ENCODE measurements at regions not wholly inside any gene's neighbourhood (a gene's known extent, or its start where the extent isn't known, plus 50 kb on each side); places are given as distances from the start of the nearest gene placed in this dataset.

DNA sequence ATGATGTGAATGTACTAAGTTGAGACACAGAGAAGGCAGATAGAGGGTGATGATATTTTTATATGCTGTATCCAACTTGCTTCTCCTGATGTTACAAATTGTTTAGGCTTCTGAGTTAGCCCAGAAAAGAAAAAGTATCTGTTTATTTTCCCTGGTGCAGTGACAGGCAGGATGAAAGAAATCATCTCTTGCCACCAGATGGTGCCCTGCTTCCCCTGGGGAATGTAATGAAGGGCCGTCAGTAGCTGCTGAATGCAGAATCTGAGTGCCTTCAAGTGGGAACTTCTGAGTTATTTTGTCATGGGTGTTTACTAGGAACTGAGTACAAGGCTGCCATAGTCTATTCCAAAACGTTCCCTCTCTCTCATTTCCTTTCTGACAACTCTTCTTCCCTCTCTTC lies 525.6 kb downstream of the MBD2 start:
- Mint-ChIP-seq H3K4me3 (no peak overlapping the region), H3K36me3 (no peaks in the 10 kb centered on the region), H3K27me3 (ENCODE audit: low read depth) (peaks cover 2% of the 10 kb centered on the region), H3K4me1 (no peaks in the 10 kb centered on the region), H3K27ac (no peak overlapping the region), H3K9me3 (no peaks in the 10 kb centered on the region)
- DNase-seq (ENCODE audit: low spot score in 2 of 2, unreplicated experiment in 2 of 2) = no peak
- TF ChIP-seq, protein P1, sequence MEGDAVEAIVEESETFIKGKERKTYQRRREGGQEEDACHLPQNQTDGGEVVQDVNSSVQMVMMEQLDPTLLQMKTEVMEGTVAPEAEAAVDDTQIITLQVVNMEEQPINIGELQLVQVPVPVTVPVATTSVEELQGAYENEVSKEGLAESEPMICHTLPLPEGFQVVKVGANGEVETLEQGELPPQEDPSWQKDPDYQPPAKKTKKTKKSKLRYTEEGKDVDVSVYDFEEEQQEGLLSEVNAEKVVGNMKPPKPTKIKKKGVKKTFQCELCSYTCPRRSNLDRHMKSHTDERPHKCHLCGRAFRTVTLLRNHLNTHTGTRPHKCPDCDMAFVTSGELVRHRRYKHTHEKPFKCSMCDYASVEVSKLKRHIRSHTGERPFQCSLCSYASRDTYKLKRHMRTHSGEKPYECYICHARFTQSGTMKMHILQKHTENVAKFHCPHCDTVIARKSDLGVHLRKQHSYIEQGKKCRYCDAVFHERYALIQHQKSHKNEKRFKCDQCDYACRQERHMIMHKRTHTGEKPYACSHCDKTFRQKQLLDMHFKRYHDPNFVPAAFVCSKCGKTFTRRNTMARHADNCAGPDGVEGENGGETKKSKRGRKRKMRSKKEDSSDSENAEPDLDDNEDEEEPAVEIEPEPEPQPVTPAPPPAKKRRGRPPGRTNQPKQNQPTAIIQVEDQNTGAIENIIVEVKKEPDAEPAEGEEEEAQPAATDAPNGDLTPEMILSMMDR (IDR thresholded peaks at IDR 0.05; ENCODE audit: unreplicated experiment) = peak; percentile 19

DNA sequence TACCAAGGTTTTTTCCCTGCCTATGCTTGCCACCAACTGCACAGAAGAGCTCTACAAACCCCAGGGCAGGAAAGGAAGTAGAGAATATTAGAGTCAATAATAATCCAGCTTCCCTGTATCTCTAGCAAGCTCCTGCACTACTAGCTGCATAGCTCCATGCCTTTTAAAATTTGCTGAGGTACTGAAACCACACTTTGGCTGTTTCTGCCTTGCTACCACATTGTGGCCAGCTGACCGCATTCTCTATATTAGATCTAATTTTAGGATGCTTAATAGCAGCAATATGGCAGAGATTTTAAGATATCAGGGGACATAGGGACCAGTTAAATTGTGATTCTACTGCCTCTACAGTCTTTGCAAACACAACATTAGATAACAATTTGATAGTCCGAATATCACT lies 534.6 kb downstream of the MBD2 start:
- Mint-ChIP-seq H3K4me1 (no peaks in the 10 kb centered on the region), H3K27ac (no peak overlapping the region), H3K27me3 (ENCODE audit: low read depth) (no peaks in the 10 kb centered on the region), H3K4me3 (no peak overlapping the region), H3K36me3 (no peaks in the 10 kb centered on the region), H3K9me3 (no peaks in the 10 kb centered on the region)
- TF ChIP-seq, protein P1 (IDR thresholded peaks at IDR 0.05; ENCODE audit: unreplicated experiment) = no peak
- no peak for DNase-seq (ENCODE audit: low spot score in 2 of 2, unreplicated experiment in 2 of 2)

DNA sequence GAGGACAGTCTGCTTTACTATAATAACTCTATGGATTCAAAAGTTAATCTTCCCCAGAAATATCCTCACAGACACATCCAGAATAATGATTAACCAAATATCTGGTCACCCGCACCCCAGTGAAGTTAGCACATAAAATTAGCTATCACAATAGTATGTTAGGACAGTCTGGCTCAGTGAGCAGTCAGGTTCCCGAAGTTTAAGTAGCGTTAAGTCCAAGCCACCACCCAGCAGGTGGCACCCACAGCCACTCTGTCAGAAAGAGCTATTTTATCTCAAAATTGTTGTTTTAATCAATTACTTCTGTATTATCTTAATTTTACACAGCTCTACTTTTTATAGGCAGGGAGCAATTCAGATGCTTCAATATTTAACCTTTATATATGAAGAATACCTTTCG lies 537.5 kb downstream of the MBD2 start:
- no peaks in the 10 kb centered on the region for H3K9me3 Mint-ChIP-seq
- no peaks in the 10 kb centered on the region for H3K4me1 Mint-ChIP-seq
- no peak overlapping the region for H3K4me3 Mint-ChIP-seq
- no peak overlapping the region for H3K27ac Mint-ChIP-seq
- TF ChIP-seq, protein P1 (IDR thresholded peaks at IDR 0.05; ENCODE audit: unreplicated experiment) = no peak
- H3K27me3 Mint-ChIP-seq (ENCODE audit: low read depth) = no peaks in the 10 kb centered on the region
- DNase-seq (ENCODE audit: low spot score in 2 of 2, unreplicated experiment in 2 of 2) = no peak
- no peaks in the 10 kb centered on the region for H3K36me3 Mint-ChIP-seq

DNA sequence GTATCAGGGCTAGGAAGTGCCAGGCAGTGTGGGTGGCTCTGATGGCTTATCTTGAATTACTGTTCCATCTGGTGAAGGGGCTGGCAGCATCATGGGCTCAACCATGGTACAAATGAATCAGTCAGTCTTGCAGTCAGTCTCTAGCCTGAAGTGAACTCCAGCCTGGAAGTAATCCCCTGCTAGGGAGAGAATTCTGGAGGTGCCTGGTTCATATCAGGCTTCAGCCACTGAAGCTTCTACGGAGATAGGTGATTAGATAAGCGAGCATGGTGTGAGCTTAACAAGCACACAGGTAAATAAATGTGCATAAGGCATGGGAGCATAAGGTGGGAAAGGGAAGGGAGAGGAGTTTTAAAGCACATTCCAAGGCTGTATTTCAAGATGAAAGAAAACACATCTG lies 541.7 kb downstream of the MBD2 start:
- Mint-ChIP-seq H3K9me3 (no peaks in the 10 kb centered on the region), H3K4me1 (no peaks in the 10 kb centered on the region), H3K4me3 (no peak overlapping the region), H3K27me3 (ENCODE audit: low read depth) (no peaks in the 10 kb centered on the region), H3K27ac (no peak overlapping the region), H3K36me3 (no peaks in the 10 kb centered on the region)
- DNase-seq (ENCODE audit: low spot score in 2 of 2, unreplicated experiment in 2 of 2) = no peak
- TF ChIP-seq, protein P1 (IDR thresholded peaks at IDR 0.05; ENCODE audit: unreplicated experiment) = no peak

DNA sequence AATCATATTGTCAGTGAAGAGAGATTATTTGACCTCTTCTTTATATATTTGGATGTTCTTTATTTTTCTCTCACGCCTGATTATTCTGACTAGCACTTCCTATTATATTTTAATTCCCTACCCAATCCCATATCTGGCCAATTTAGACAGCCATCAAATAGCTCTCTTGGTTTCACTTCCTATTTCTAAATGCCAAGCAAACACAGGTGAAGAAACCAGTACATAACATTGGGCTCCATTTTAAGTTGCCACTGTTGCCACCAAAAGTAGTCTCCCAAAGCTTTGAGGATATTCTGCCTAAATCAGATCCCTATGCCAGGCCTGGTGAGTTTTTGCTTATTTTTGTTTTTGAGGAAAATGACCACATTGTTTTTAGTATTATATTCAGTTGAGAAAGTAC lies 547.0 kb downstream of the MBD2 start:
- no peak overlapping the region for H3K4me3 Mint-ChIP-seq
- no peaks in the 10 kb centered on the region for H3K27me3 Mint-ChIP-seq (ENCODE audit: low read depth)
- H3K9me3 Mint-ChIP-seq = peaks cover 4% of the 10 kb centered on the region
- H3K36me3 Mint-ChIP-seq = no peaks in the 10 kb centered on the region
- DNase-seq (ENCODE audit: low spot score in 2 of 2, unreplicated experiment in 2 of 2) = no peak
- no peaks in the 10 kb centered on the region for H3K4me1 Mint-ChIP-seq
- TF ChIP-seq, protein P1 (IDR thresholded peaks at IDR 0.05; ENCODE audit: unreplicated experiment) = no peak
- H3K27ac Mint-ChIP-seq = no peak overlapping the region

DNA sequence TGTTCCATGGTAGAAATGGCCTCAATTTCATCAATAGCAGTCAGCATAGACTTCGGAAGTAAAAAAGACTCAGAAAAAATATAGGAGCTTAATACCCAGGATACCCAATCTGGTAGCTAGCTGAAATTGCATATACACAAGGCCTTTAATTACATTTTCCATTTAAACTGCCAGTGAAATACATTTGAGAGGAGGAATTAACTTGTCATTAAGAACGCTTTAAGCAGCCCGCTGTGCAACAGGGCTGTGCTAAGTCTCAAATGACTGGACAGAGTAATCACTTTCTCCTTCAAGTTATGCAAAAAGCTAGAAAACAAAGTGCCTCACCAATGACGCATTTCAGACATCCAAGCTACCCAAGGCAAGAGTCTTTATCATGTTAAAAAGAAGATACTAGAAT lies 558.8 kb downstream of the MBD2 start:
- no peaks in the 10 kb centered on the region for H3K4me1 Mint-ChIP-seq
- no peaks in the 10 kb centered on the region for H3K27me3 Mint-ChIP-seq (ENCODE audit: low read depth)
- DNase-seq (ENCODE audit: low spot score in 2 of 2, unreplicated experiment in 2 of 2) = no peak
- peaks cover 45% of the 10 kb centered on the region for H3K9me3 Mint-ChIP-seq
- TF ChIP-seq, protein P1 (IDR thresholded peaks at IDR 0.05; ENCODE audit: unreplicated experiment) = no peak
- no peaks in the 10 kb centered on the region for H3K36me3 Mint-ChIP-seq
- H3K27ac Mint-ChIP-seq = no peak overlapping the region
- H3K4me3 Mint-ChIP-seq = no peak overlapping the region

All from mesothelial cell of epicardium (in vitro differentiated cells).